NCI-H524 treated with DMSO at 0.1 percent for 48 hours (cell line): ENCODE measurements at regions not wholly inside any gene's neighbourhood (a gene's known extent, or its start where the extent isn't known, plus 50 kb on each side); places are given as distances from the start of the nearest gene placed in this dataset.
A peak's percentile ranks its signal among the peaks of the same experiment; 100 is the strongest.
"Not testable (repeated sequence)": the region's sequence is repeated elsewhere in the genome, so short reads cannot be mapped to it uniquely, and the experiment has no call there.

Experiments used
- DNase-seq: peaks from one replicate; lab custom pipeline; 2025; lab: John Stamatoyannopoulos, UW

- DNase-seq: no peak
Observed at GRCh38 chr2:58447586-58447985, 206.5 kb upstream of the FANCL start.

DNA sequence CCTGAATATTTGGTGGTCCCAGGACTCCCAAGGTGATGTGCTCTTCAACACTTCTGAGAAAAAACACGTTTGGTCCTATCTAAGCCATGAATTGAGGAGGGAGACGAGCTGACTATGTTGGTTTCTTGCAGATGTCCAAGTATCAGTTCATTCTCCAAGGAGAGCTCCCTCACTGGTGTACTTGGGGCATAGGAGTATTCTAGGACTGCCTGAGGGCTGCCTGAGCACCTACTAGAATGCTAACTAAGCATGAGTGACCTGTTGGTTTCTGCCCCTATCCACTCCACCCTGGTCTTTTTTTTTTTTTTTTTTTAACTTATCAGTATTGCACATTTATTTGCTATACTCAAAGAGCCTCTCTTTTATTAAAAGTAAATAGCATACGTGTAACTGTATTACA, 200.5 kb upstream of the FANCL start:
- DNase-seq: no peak

DNA sequence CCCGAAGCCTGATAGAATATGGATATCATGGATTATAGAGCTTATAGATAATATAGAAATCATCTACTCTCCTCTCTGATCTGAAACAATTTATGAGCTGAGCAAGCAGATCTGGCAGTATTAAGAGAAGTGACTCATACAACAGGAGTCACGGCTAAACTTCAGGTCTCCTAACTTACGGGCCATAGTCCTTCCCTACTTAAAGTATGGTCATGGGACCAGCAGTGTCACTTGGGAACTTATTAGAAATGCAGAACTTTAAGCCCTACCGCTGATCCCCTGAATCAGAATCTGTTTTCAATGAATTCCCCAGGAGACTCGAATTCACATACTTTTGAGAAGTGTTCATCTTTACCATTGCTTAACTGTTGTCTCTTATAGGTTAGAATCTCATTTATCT, 195.7 kb upstream of the FANCL start:
- DNase-seq: no peak

- no peak for DNase-seq
Observed at GRCh38 chr2:58435246-58435645, 194.1 kb upstream of the FANCL start.

DNA sequence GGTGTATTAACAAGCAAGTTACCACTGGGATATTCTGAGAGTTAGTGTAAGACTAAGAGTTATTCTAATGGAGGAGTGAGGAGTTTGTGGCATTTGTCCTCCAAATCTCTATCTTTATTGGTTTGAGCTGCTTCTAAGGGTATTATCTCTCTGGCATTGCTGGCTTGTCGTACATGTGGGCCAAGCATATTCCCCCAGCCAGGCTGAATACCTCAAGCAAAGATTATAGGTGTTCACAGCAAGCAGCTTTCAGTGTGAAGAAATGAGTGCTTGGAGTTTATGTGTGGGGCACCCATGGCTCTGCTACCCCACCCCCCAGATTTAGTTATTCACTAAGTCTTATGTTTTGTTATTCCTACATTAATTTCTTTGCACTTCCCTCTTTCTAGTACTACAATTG, 193.6 kb upstream of the FANCL start:
- DNase-seq: no peak

DNA sequence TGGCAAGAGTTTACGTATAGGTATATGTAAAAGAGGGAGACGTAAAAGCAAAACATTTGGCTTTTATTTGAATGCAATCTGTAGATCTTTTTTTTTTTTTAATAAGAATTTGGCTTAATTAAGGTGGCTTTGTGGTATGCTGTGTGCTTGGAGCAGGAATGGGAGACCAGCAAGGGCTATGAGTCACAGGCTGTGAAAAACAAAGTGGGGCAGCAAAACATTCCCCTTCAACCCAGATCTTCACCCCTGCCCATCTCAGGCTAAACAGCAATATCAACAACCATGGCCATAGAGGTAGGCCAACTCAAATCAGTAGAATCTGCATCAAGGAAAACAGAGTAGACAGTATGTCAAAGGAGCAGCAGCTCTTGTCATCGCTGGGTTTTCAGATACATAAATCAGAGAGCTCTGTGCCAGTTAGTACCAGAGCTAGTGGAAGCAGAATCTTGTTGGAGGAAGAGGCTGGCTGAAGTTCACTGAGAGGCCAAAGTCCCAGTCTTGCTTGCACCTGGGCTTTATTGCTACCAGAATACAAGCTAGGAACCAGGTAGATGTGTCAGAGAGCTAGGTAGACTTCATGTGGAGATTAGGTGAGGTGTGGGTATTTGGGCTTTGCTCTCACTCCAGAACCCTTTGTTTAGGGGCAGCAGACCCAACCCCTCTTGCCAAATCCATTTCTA, 191.5 kb upstream of the FANCL start:
- DNase-seq: no peak

DNA sequence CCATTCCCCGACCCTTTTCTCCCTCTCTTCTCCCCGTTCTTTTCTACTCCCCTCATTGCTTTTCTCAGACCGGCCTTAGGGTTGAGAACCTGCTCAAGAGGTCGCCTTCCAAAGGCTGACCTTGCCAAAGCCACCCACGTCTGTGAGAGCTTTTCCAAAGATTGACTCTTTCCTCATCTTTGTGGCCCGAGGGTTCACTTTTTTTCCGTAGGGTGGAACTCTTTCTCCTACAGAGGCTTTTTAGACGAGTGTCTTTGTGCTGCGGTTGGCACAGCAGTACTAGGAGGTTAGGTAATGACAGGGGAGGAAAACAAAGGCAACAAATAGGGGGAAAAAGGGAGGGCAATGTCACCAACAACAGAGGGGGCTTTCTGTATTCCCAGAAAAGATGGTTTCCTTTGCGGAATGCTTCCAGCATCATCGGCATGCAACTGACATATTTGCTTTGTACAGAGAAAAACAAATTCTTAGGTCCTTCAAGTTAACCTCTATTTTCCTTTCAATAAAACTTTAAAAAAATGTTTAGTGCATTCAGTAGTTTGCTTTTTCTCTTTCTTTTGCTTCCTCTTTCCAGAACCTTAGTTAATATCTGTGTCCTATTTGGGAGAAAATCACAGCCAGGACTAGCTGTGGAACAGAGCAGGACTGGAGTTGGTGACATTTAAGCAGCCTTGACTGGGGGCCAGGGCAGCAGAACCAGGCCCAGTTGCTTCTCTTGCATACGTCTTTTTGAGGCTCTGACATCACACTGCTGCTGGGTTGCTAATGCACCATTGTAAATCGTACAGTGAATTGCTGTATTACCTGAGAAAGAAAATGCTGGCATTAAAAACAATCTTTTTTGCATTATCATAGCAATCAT, 188.1 kb upstream of the FANCL start:
- no peak for DNase-seq

- DNase-seq: no peak
Observed at GRCh38 chr2:58428096-58429013, 187.2 kb upstream of the FANCL start.

- no peak for DNase-seq
Observed at GRCh38 chr2:58427572-58428095, 186.5 kb upstream of the FANCL start.

DNA sequence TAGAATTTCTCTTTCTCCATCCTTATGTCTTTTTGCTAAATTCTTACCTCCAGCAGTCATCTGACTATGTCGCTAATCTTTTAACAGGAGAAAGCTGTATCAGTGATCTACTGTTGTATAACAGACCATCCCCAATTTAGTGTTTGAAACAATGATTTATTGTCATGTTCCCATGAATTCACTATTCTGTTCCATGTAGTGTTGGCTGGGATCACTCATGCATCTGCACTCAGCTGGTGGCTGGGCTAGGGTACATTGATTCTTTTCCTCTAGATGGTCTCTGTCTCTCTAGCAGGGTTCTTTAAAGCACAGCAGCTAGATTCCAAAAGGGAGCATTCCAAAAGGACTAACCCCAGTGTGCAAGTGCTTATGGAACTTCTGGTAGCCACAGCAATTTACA, 184.2 kb upstream of the FANCL start:
- no peak for DNase-seq

DNA sequence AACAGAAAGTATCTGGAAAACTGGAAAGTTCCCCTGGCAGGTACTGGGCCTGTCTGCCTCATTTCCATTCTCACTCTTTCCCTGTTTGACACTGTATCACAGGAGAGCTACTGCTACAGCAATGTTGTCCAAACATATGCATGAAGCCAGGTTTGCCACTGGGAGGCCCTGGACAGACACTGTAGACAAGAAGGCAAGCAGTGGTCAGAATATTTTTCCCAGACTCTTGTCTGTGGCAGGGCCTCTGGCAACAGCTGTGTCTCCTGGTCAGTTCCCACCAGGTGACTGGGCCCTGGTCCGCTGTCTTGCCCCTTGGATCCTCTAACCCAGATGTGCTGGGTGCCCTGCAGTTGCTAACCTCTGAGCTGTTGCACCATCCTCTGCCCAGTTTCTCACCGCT, 178.9 kb upstream of the FANCL start:
- DNase-seq: no peak

DNA sequence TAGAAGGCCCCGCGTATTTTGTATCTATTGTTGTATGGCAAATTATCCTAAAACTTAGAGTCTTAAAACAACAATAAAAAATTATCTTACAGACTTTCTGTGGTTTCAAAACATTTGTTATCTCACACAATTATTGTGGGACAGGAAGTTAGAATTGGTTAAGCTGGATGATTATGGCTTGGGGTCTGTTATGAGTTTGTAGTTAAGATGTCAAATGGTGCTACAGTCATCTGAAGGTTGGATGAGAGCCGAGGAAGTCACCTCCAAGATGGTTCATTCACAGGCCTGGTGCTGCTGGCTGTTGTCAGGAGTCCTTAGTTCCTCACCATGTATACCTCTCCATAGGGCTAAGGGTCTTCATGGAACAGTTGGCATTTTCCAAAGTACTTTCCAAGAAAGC, 175.6 kb upstream of the FANCL start:
- no peak for DNase-seq

DNA sequence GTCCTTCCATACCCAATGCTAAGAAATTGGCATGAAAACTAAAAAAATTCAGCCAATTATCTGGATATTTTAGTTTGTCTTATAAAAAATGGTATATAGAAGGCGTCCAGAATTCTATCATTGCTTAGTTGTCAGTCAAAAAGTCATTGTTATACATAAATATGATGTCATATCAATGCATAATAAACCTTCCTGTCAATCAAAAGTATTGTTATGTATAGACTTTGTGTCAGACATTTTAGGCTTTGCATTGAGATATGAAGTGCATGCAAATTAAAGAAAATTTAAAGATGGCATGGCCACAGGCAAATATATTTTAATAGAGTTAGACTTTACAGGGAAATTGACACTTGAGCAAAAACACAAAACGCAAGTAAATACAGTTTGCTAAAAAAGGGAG, 173.4 kb upstream of the FANCL start:
- no peak for DNase-seq

GRCh38 chr2:58410549-58410948, 169.4 kb upstream of the FANCL start:
- no peak for DNase-seq

- no peak for DNase-seq
Observed at GRCh38 chr2:58407487-58407886, 166.4 kb upstream of the FANCL start.

DNA sequence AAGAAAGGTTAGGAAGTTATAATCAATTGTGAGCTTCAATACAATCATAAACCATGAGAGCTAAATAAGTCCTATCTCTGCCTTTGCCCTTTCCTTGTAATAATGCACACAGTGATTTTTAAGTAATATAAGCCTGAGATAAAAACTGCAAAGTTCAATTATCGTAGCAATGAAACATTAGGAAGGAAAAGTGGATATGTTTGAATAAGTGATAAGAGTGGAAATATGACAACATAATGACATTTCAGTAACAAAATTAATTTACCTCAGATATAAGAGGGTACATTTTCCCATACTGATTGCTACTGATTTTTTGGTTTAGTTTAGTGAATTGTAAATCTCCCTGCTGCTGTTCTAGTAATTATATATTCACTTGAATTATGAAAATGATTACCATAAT, 164.2 kb upstream of the FANCL start:
- no peak for DNase-seq

GRCh38 chr2:58401936-58402335, 160.8 kb upstream of the FANCL start:
- no peak for DNase-seq

DNA sequence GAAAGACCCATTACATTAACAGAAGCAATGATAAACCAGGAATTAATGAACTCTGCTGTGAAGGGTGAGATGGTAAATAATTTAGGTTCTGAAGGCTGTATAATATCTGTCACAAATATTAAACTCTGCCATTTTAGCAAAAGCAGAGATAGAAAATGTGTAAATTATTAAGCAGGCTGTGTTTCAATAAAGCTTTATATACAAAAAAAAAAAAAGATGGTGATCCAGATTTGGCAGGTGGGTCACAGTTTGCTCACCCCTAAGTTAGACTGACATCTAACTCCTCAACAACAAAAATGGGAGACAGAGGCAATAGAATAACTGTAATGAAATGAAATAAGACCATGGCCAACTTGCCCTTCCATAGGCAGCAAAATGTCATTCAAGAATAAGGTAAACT, 157.3 kb upstream of the FANCL start:
- DNase-seq: no peak

GRCh38 chr2:58387701-58388100, 146.6 kb upstream of the FANCL start:
- DNase-seq: no peak

DNA sequence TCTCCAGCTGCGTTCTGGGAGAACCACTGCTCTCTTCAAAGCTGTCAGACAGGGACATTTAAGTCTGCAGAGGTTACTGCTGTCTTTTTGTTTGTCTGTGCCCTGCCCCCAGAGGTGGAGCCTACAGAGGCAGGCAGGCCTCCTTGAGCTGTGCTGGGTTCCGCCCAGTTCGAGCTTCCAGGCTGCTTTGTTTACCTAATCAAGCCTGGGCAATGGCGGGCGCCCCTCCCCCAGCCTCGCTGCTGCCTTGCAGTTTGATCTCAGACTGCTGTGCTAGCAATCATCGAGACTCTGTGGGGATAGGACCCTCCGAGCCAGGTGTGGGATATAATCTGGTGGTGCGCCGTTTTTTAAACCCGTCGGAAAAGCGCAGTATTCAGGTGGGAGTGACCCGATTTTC, 145.8 kb upstream of the FANCL start:
- not testable (repeated sequence) for DNase-seq

DNA sequence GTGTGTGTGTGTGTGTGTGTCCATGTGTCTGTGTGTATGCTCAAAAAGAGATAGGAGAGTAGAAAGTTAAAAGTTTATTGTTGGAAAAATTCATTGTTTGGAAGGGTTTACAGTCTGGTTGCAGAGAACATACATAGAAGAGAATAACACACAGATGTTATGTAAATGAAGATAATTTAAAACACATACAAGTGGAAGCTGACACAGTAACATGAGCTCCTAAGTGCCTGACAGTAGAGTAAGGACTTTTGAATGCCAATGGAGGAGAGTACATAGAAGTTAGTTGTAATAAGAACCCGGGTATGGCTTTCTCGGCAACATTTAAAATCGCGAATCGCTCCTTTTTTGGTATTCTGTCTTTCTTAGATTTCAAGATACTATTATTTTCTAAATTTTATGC, 137.0 kb upstream of the FANCL start:
- peak; percentile 40 for DNase-seq

GRCh38 chr2:58377181-58377580, 136.1 kb upstream of the FANCL start:
- no peak for DNase-seq
